ENCODE measurements at regions not wholly inside any gene's neighbourhood (a gene's known extent, or its start where the extent isn't known, plus 50 kb on each side); places are given as distances from the start of the nearest gene placed in this dataset.

DNA sequence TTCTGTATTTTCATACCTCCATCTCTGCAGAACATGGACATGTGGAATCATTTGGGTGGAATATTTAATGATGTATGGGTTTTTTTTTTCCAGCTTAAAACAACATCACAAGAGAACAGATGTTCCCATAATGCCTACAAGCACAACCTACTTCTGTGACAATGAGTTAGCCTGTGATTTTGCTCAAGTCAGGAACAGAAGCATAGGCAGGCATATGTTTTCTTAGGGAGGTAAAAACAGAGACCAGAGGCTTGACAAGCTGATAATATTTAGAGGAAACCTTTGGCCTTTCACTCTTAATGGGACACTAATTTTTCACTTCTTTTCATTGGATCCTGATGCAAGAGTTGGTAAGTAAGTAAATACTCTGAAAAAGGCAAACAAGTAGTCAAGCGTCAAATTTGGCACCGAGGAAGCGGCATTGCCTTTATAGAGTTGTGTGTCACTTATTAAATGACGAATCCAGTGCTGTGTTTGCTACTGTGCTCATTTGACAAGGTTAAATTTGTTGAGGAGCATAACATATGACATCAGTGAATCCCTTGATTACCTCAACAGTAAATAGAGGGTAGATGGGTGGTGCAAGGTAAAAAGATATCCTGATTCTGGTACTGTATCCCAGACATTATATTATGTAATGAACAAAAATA is 66.7 kb upstream of the RBMS3 start:
- Histone ChIP-seq H3K27ac (no peak overlapping the region), H3K4me3 (no peak overlapping the region), H3K9me3 (ENCODE audit: low read depth) (no peaks in the 10 kb centered on the region), H3K9ac (no peak overlapping the region), H3K27me3 (no peaks in the 10 kb centered on the region), H2AFZ (replicated peaks) (no peak overlapping the region), H3K79me2 (ENCODE audit: low read depth) (no peaks in the 10 kb centered on the region), H3F3A (ENCODE audit: low read depth) (no peaks in the 10 kb centered on the region), H3K4me1 (no peaks in the 10 kb centered on the region), H3K36me3 (no peaks in the 10 kb centered on the region), H3K4me2 (no peak overlapping the region), H4K20me1 (ENCODE audit: low read depth) (no peaks in the 10 kb centered on the region)
- Mint-ChIP-seq H3K27ac (no peak overlapping the region), H3K4me1 (peaks cover 18% of the 10 kb centered on the region), H3K27me3 (ENCODE audit: insufficient read depth, low read depth) (no peaks in the 10 kb centered on the region), H3K36me3 (no peaks in the 10 kb centered on the region), H3K4me3 (no peak overlapping the region), H3K9me3 (no peaks in the 10 kb centered on the region)
- no peak for TF ChIP-seq EZH2phosphoT487 (IDR thresholded peaks at IDR 0.05)
- no peak for TF ChIP-seq EZH2 (IDR thresholded peaks at IDR 0.05)
- TF ChIP-seq, protein P1, sequence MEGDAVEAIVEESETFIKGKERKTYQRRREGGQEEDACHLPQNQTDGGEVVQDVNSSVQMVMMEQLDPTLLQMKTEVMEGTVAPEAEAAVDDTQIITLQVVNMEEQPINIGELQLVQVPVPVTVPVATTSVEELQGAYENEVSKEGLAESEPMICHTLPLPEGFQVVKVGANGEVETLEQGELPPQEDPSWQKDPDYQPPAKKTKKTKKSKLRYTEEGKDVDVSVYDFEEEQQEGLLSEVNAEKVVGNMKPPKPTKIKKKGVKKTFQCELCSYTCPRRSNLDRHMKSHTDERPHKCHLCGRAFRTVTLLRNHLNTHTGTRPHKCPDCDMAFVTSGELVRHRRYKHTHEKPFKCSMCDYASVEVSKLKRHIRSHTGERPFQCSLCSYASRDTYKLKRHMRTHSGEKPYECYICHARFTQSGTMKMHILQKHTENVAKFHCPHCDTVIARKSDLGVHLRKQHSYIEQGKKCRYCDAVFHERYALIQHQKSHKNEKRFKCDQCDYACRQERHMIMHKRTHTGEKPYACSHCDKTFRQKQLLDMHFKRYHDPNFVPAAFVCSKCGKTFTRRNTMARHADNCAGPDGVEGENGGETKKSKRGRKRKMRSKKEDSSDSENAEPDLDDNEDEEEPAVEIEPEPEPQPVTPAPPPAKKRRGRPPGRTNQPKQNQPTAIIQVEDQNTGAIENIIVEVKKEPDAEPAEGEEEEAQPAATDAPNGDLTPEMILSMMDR (IDR thresholded peaks at IDR 0.05) = no peak
- no peak for DNase-seq (ENCODE audit: low spot score)

DNA sequence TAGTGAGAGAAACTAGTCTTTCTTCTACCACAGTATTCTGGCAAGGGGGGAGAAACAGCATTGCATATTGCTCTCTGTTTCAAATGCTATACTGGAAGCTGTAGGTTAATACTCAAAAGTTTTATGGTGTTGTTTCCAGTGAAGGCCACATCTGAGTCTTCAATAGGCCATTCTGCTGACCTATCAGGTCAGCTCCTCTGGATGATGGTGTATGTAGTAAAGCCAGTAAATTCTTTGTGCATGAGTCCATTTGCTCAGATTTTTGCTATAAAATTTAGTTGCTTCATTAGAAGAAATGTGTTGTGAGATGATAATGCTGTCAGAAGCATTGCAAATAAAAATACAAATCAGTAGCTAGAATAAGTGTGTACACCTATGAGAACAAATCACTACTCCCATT is 64.9 kb upstream of the RBMS3 start:
- Histone ChIP-seq H3K4me3 (no peak overlapping the region), H3F3A (ENCODE audit: low read depth) (no peaks in the 10 kb centered on the region), H3K79me2 (ENCODE audit: low read depth) (no peaks in the 10 kb centered on the region), H3K4me1 (no peaks in the 10 kb centered on the region), H3K27me3 (no peaks in the 10 kb centered on the region), H4K20me1 (ENCODE audit: low read depth) (no peaks in the 10 kb centered on the region), H3K4me2 (no peak overlapping the region), H2AFZ (replicated peaks) (no peak overlapping the region), H3K9ac (no peak overlapping the region), H3K9me3 (ENCODE audit: low read depth) (no peaks in the 10 kb centered on the region), H3K27ac (no peak overlapping the region), H3K36me3 (no peaks in the 10 kb centered on the region)
- no peak for TF ChIP-seq EZH2 (IDR thresholded peaks at IDR 0.05)
- no peak for TF ChIP-seq EZH2phosphoT487 (IDR thresholded peaks at IDR 0.05)
- TF ChIP-seq, protein P1 (IDR thresholded peaks at IDR 0.05) = no peak
- H3K27me3 Mint-ChIP-seq (ENCODE audit: insufficient read depth, low read depth) = no peaks in the 10 kb centered on the region
- no peaks in the 10 kb centered on the region for H3K36me3 Mint-ChIP-seq
- no peak for DNase-seq (ENCODE audit: low spot score)
- no peak overlapping the region for H3K27ac Mint-ChIP-seq
- peaks cover 4% of the 10 kb centered on the region for H3K4me1 Mint-ChIP-seq
- H3K9me3 Mint-ChIP-seq = no peaks in the 10 kb centered on the region
- H3K4me3 Mint-ChIP-seq = no peak overlapping the region

GRCh38 chr3:29226706-29227105 is 54.2 kb upstream of the RBMS3 start:
- H3K4me3 ChIP-seq = no peak overlapping the region
- no peak overlapping the region for H3K9ac ChIP-seq
- no peaks in the 10 kb centered on the region for H3K27me3 ChIP-seq
- H3F3A ChIP-seq (ENCODE audit: low read depth) = no peaks in the 10 kb centered on the region
- no peak overlapping the region for H3K27ac Mint-ChIP-seq
- H3K4me2 ChIP-seq = no peak overlapping the region
- no peak for DNase-seq (ENCODE audit: low spot score)
- H2AFZ ChIP-seq (replicated peaks) = no peak overlapping the region
- H3K9me3 ChIP-seq (ENCODE audit: low read depth) = no peaks in the 10 kb centered on the region
- TF ChIP-seq EZH2phosphoT487 (IDR thresholded peaks at IDR 0.05) (no peak), EZH2 (IDR thresholded peaks at IDR 0.05) (no peak)
- TF ChIP-seq, protein P1 (IDR thresholded peaks at IDR 0.05) = no peak
- H3K79me2 ChIP-seq (ENCODE audit: low read depth) = no peaks in the 10 kb centered on the region
- H3K27ac ChIP-seq = no peak overlapping the region
- H4K20me1 ChIP-seq (ENCODE audit: low read depth) = no peaks in the 10 kb centered on the region
- no peaks in the 10 kb centered on the region for H3K9me3 Mint-ChIP-seq
- no peaks in the 10 kb centered on the region for H3K4me1 Mint-ChIP-seq
- no peaks in the 10 kb centered on the region for H3K4me1 ChIP-seq
- H3K36me3 ChIP-seq = no peaks in the 10 kb centered on the region
- H3K4me3 Mint-ChIP-seq = no peak overlapping the region
- no peaks in the 10 kb centered on the region for H3K27me3 Mint-ChIP-seq (ENCODE audit: insufficient read depth, low read depth)
- peaks cover 1% of the 10 kb centered on the region for H3K36me3 Mint-ChIP-seq
